GM19438 (cell line): ENCODE measurements at regions not wholly inside any gene's neighbourhood (a gene's known extent, or its start where the extent isn't known, plus 50 kb on each side); places are given as distances from the start of the nearest gene placed in this dataset.
"Not testable (repeated sequence)": the region's sequence is repeated elsewhere in the genome, so short reads cannot be mapped to it uniquely, and the experiment has no call there.

Source experiments
- ATAC-seq: cut with Tn5 transposase; IDR thresholded peaks from one replicate; pipeline ENCODE4 v1.9.1; 2021; ENCODE audit warnings: low read depth; ENCODE audit not compliant: unreplicated experiment

- no peak for ATAC-seq
Measured at GRCh38 chr21:21973806-21974205, 975.6 kb downstream of the NCAM2 start.

GRCh38 chr21:21996891-21997290, 998.7 kb downstream of the NCAM2 start:
- no peak for ATAC-seq

GRCh38 chr21:21997390-21998333, 999.5 kb downstream of the NCAM2 start:
- ATAC-seq, result no peak

- ATAC-seq, result no peak
Measured at GRCh38 chr21:22019766-22020165, 1021.6 kb downstream of the NCAM2 start.

- no peak for ATAC-seq
Measured at GRCh38 chr21:22020221-22020620, 1022.0 kb downstream of the NCAM2 start.

- ATAC-seq, result not testable (repeated sequence)
Measured at GRCh38 chr21:22023896-22024295, 1025.7 kb downstream of the NCAM2 start.

- ATAC-seq, result no peak
Measured at GRCh38 chr21:22044431-22044830, 1046.2 kb downstream of the NCAM2 start.

- no peak for ATAC-seq
Measured at GRCh38 chr21:22046576-22046975, 1048.4 kb downstream of the NCAM2 start.

- no peak for ATAC-seq
Measured at GRCh38 chr21:22056904-22057303, 1058.7 kb downstream of the NCAM2 start.

- ATAC-seq, result no peak
Measured at GRCh38 chr21:22062472-22063139, 1064.4 kb downstream of the NCAM2 start.

GRCh38 chr21:22063140-22063539, 1064.9 kb downstream of the NCAM2 start:
- no peak for ATAC-seq

GRCh38 chr21:22076471-22076870, 1078.3 kb downstream of the NCAM2 start:
- no peak for ATAC-seq

- ATAC-seq, result no peak
Measured at GRCh38 chr21:22083899-22084298, 1085.7 kb downstream of the NCAM2 start.

- ATAC-seq, result no peak
Measured at GRCh38 chr21:22096314-22096713, 1098.1 kb downstream of the NCAM2 start.

- no peak for ATAC-seq
Measured at GRCh38 chr21:22106720-22107410, 1108.7 kb downstream of the NCAM2 start.

GRCh38 chr21:22115746-22116145, 1117.5 kb downstream of the NCAM2 start:
- ATAC-seq, result no peak

- no peak for ATAC-seq
Measured at GRCh38 chr21:22120616-22121266, 1122.5 kb downstream of the NCAM2 start.

GRCh38 chr21:22125581-22125980, 1127.4 kb downstream of the NCAM2 start:
- no peak for ATAC-seq

GRCh38 chr21:22128671-22129070, 1130.5 kb downstream of the NCAM2 start:
- no peak for ATAC-seq

GRCh38 chr21:22132358-22133071, 1134.3 kb downstream of the NCAM2 start:
- no peak for ATAC-seq
